ENCODE measurements at regions not wholly inside any gene's neighbourhood (a gene's known extent, or its start where the extent isn't known, plus 50 kb on each side); places are given as distances from the start of the nearest gene placed in this dataset.
A peak's percentile ranks its signal among the peaks of the same experiment; 100 is the strongest.

- no peak for DNase-seq (ENCODE audit: low spot score)
Observed at GRCh38 chr10:89829262-89829886, 128.0 kb downstream of the KIF20B start.

- DNase-seq (ENCODE audit: low spot score): no peak
Observed at GRCh38 chr10:89829887-89830269, 128.5 kb downstream of the KIF20B start.

- DNase-seq (ENCODE audit: low spot score): no peak
Observed at GRCh38 chr10:89830624-89831023, 129.2 kb downstream of the KIF20B start.

- DNase-seq (ENCODE audit: low spot score): no peak
Observed at GRCh38 chr10:89836840-89837164, 135.4 kb downstream of the KIF20B start.

- DNase-seq (ENCODE audit: low spot score): peak; percentile 45
Observed at GRCh38 chr10:89837165-89838043, 136.0 kb downstream of the KIF20B start.

GRCh38 chr10:89838044-89838615 is 136.7 kb downstream of the KIF20B start:
- no peak for DNase-seq (ENCODE audit: low spot score)

GRCh38 chr10:89845541-89846280 is 144.3 kb downstream of the KIF20B start:
- DNase-seq (ENCODE audit: low spot score): no peak

GRCh38 chr10:89846281-89846630 is 144.9 kb downstream of the KIF20B start:
- DNase-seq (ENCODE audit: low spot score): no peak

- no peak for DNase-seq (ENCODE audit: low spot score)
Observed at GRCh38 chr10:89846786-89847185, 145.4 kb downstream of the KIF20B start.

GRCh38 chr10:89852872-89853271 is 151.5 kb downstream of the KIF20B start:
- DNase-seq (ENCODE audit: low spot score): no peak

- DNase-seq (ENCODE audit: low spot score): no peak
Observed at GRCh38 chr10:89853781-89854191, 152.4 kb downstream of the KIF20B start.

GRCh38 chr10:89857431-89858042 is 156.1 kb downstream of the KIF20B start:
- DNase-seq (ENCODE audit: low spot score): no peak

GRCh38 chr10:89861199-89861573 is 159.8 kb downstream of the KIF20B start:
- no peak for DNase-seq (ENCODE audit: low spot score)

GRCh38 chr10:89861584-89862301 is 160.4 kb downstream of the KIF20B start:
- peak; percentile 20 for DNase-seq (ENCODE audit: low spot score)

GRCh38 chr10:89867964-89868363 is 166.6 kb downstream of the KIF20B start:
- DNase-seq (ENCODE audit: low spot score): no peak

GRCh38 chr10:89869180-89869579 is 167.8 kb downstream of the KIF20B start:
- DNase-seq (ENCODE audit: low spot score): no peak

- DNase-seq (ENCODE audit: low spot score): no peak
Observed at GRCh38 chr10:89869592-89870156, 168.3 kb downstream of the KIF20B start.

- no peak for DNase-seq (ENCODE audit: low spot score)
Observed at GRCh38 chr10:89870936-89871335, 169.5 kb downstream of the KIF20B start.

- no peak for DNase-seq (ENCODE audit: low spot score)
Observed at GRCh38 chr10:89873055-89873454, 171.7 kb downstream of the KIF20B start.

- no peak for DNase-seq (ENCODE audit: low spot score)
Observed at GRCh38 chr10:89875557-89875956, 174.2 kb downstream of the KIF20B start.

GRCh38 chr10:89879121-89879520 is 177.7 kb downstream of the KIF20B start:
- DNase-seq (ENCODE audit: low spot score): no peak

Data from GM03348 (cell line).